ENCODE measurements at regions not wholly inside any gene's neighbourhood (a gene's known extent, or its start where the extent isn't known, plus 50 kb on each side); places are given as distances from the start of the nearest gene placed in this dataset.

- POLR2A ChIA-PET, result no interaction called here
- Histone ChIP-seq H3K9me3 (no peaks in the 10 kb centered on the region), H3K4me2 (no peak overlapping the region), H3K27me3 (ENCODE audit: insufficient read depth) (no peaks in the 10 kb centered on the region), H3K36me3 (replicated peaks in 1 of 2; ENCODE audit: control insufficient read depth in 1 of 2, insufficient read depth in 2 of 2, low read length in 1 of 2) (no peaks in the 10 kb centered on the region), H4K20me1 (ENCODE audit: insufficient read depth) (no peaks in the 10 kb centered on the region), H3K4me1 (ENCODE audit: control insufficient read depth in 1 of 2, insufficient read depth in 2 of 2, low read depth in 1 of 2, low read length in 1 of 2) (no peaks in the 10 kb centered on the region), H2AFZ (ENCODE audit: low read depth) (no peak overlapping the region), H3F3A (replicated peaks; ENCODE audit: insufficient read depth) (no peaks in the 10 kb centered on the region), H3K9ac (no peak overlapping the region), H3K79me2 (ENCODE audit: insufficient read depth) (no peaks in the 10 kb centered on the region), H3K27ac (ENCODE audit: low read depth in 2 of 2, low read length in 1 of 2) (no peak overlapping the region), H3K9me2 (no peaks in the 10 kb centered on the region), H3K4me3 (ENCODE audit: low read depth in 2 of 2, low read length in 1 of 2) (no peak overlapping the region)
- CTCF ChIA-PET, result no interaction called here
- DNase-seq, result no peak
- WGBS (ENCODE audit: low lambda C conversion rate), result 75% methylated on average over 4 of the region's 4 CpGs
- no peak for TF ChIP-seq PBX3 (IDR thresholded peaks at IDR 0.05)
- no peak for TF ChIP-seq POLR2AphosphoS5 (IDR thresholded peaks at IDR 0.05; ENCODE audit: low read depth, low read length)
- TF ChIP-seq GATA2 (CRISPR knock-in tag; IDR thresholded peaks at IDR 0.05), result no peak
- no peak for TF ChIP-seq GABPA (IDR thresholded peaks at IDR 0.05; ENCODE audit: low read depth)
- no peak for TF ChIP-seq FOXM1 (IDR thresholded peaks at IDR 0.05; ENCODE audit: low read depth)
- no peak for TF ChIP-seq FOSL2 (IDR thresholded peaks at IDR 0.05; ENCODE audit: borderline replicate concordance, low read depth)
- TF ChIP-seq RFX5 (IDR thresholded peaks at IDR 0.05; ENCODE audit: low read length), result no peak
- no peak for TF ChIP-seq EP300 (IDR thresholded peaks at IDR 0.05; ENCODE audit: borderline replicate concordance in 1 of 2, low read depth in 1 of 2, low read length in 1 of 2)
- no peak for TF ChIP-seq JUND (IDR thresholded peaks at IDR 0.05)
- TF ChIP-seq TEAD4 (IDR thresholded peaks at IDR 0.05; ENCODE audit: borderline replicate concordance, insufficient read depth), result no peak
These were observed 671.6 kb upstream of the SLIT2 start for GRCh38 chr4:19580095-19580494.

DNA sequence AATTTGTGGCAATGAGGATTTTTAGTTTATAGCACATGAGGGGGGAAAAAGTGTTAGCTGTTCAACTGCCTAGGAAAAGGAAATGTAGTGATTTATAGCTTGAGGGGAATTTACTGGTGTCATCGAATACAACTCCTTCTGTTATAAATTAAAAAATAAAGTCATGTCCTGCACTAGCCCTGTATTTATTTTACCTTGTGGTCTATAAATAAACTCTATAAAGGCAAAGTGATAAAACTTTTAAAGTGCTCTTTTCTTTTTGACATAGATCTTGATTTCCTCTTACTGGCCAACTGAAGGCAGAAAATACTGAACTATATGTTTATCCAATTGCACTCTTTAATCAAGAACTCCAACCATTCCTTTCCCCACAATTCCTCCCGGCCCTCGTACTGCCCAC is 672.1 kb upstream of the SLIT2 start:
- H3K27ac ChIP-seq (ENCODE audit: low read depth in 2 of 2, low read length in 1 of 2), result no peak overlapping the region
- no peaks in the 10 kb centered on the region for H3K36me3 ChIP-seq (replicated peaks in 1 of 2; ENCODE audit: control insufficient read depth in 1 of 2, insufficient read depth in 2 of 2, low read length in 1 of 2)
- no peak for TF ChIP-seq SMC3 (IDR thresholded peaks at IDR 0.05; ENCODE audit: low read depth, low read length)
- TF ChIP-seq SIN3A (IDR thresholded peaks at IDR 0.05; ENCODE audit: borderline replicate concordance, low read depth, low read length), result no peak
- no peak for TF ChIP-seq FOXM1 (IDR thresholded peaks at IDR 0.05; ENCODE audit: low read depth)
- TF ChIP-seq RXRA (IDR thresholded peaks at IDR 0.05; ENCODE audit: borderline replicate concordance, low read depth), result no peak
- no peak for TF ChIP-seq ELF1 (IDR thresholded peaks at IDR 0.05)
- no peak for TF ChIP-seq MAX (IDR thresholded peaks at IDR 0.05; ENCODE audit: low read depth)
- TF ChIP-seq PBX3 (IDR thresholded peaks at IDR 0.05), result no peak
- no peak for TF ChIP-seq USF2 (IDR thresholded peaks at IDR 0.05; ENCODE audit: borderline replicate concordance, low read depth, low read length)
- no peak for TF ChIP-seq TEAD4 (IDR thresholded peaks at IDR 0.05; ENCODE audit: borderline replicate concordance, insufficient read depth)
- TF ChIP-seq RAD21 (IDR thresholded peaks at IDR 0.05; ENCODE audit: low read length), result no peak
- no peak for TF ChIP-seq RFX5 (IDR thresholded peaks at IDR 0.05; ENCODE audit: low read length)
- H3F3A ChIP-seq (replicated peaks; ENCODE audit: insufficient read depth), result no peaks in the 10 kb centered on the region
- H4K20me1 ChIP-seq (ENCODE audit: insufficient read depth), result no peaks in the 10 kb centered on the region
- no peak overlapping the region for H3K4me3 ChIP-seq (ENCODE audit: low read depth in 2 of 2, low read length in 1 of 2)
- H3K9me3 ChIP-seq, result no peaks in the 10 kb centered on the region
- ChIA-PET POLR2A (no interaction called here), CTCF (no interaction called here)
- H3K4me1 ChIP-seq (ENCODE audit: control insufficient read depth in 1 of 2, insufficient read depth in 2 of 2, low read depth in 1 of 2, low read length in 1 of 2), result no peaks in the 10 kb centered on the region
- no peak overlapping the region for H3K4me2 ChIP-seq
- 81% methylated on average over 3 of the region's 3 CpGs for WGBS (ENCODE audit: low lambda C conversion rate)
- DNase-seq, result no peak
- no peaks in the 10 kb centered on the region for H3K9me2 ChIP-seq
- H3K27me3 ChIP-seq (ENCODE audit: insufficient read depth), result no peaks in the 10 kb centered on the region
- H3K79me2 ChIP-seq (ENCODE audit: insufficient read depth), result no peaks in the 10 kb centered on the region
- no peak overlapping the region for H2AFZ ChIP-seq (ENCODE audit: low read depth)
- no peak overlapping the region for H3K9ac ChIP-seq

Measured in SK-N-SH (cell line).